ENCODE measurements at regions not wholly inside any gene's neighbourhood (a gene's known extent, or its start where the extent isn't known, plus 50 kb on each side); places are given as distances from the start of the nearest gene placed in this dataset.

- intact Hi-C loops (cut with DNase I; ENCODE audit: low total_unique reads) = no loop called here
- no peak for TF ChIP-seq EP300 (IDR thresholded peaks at IDR 0.05)
- TF ChIP-seq POLR2AphosphoS5 (IDR thresholded peaks at IDR 0.05) = no peak
- no peak for TF ChIP-seq CTCF (IDR thresholded peaks at IDR 0.05)
- TF ChIP-seq POLR2A (IDR thresholded peaks at IDR 0.05) = no peak
- no peaks in the 10 kb centered on the region for H3K9me3 ChIP-seq
- H3K36me3 ChIP-seq = peaks cover 0 to 18% (median 9%) of the 10 kb centered on the region in 4 donors
- no peak overlapping the region for H3K4me3 ChIP-seq
- no peak for DNase-seq
- 96 to 100% (median 100%) methylated on average over 1 of the region's 1 CpG for WGBS, 5 donors
- no peaks in the 10 kb centered on the region for H3K27me3 ChIP-seq
- no peak overlapping the region for H3K27ac ChIP-seq
- H3K4me1 ChIP-seq = peaks cover 0 to 9% (median 4%) of the 10 kb centered on the region in 4 donors
Measured at GRCh38 chr6:144593392-144593791, 308.3 kb downstream of the UTRN start.

GRCh38 chr6:144594585-144594984 lies 309.4 kb downstream of the UTRN start:
- 76 to 93% (median 88%) methylated on average over 1 of the region's 1 CpG for WGBS, 5 donors

DNA sequence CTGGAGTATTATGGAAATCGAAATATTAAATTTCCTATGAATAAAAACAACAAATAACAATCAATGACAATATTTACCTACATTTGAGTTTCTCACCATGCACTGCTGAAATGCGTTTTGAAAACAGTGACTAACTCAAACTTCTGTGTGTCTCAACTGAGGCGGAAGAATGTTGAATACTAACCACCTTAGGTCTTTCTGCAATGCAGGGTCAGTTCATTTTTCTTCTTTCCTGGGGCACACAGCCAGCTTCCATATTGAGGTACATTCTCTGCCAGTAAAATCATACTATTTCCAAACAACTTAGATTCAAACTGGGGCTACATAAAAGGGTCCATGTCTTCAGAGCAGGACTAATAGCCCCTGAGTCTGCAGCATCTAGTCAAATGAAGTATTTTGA lies 310.1 kb downstream of the UTRN start:
- intact Hi-C loops (cut with DNase I; ENCODE audit: low total_unique reads) = no loop called here
- WGBS, 5 donors = 80 to 96% (median 83%) methylated on average over 3 of the region's 3 CpGs
- no peaks in the 10 kb centered on the region for H3K27me3 ChIP-seq

More at GRCh38 chr6:144594585-144594984, 309.4 kb downstream of the UTRN start:
- H3K27ac ChIP-seq = no peak overlapping the region
- no peaks in the 10 kb centered on the region for H3K27me3 ChIP-seq
- no peak for DNase-seq
- H3K36me3 ChIP-seq = peaks cover 0 to 17% (median 9%) of the 10 kb centered on the region in 4 donors
- TF ChIP-seq POLR2A (IDR thresholded peaks at IDR 0.05) (no peak), EP300 (IDR thresholded peaks at IDR 0.05) (no peak), CTCF (IDR thresholded peaks at IDR 0.05) (no peak), POLR2AphosphoS5 (IDR thresholded peaks at IDR 0.05) (no peak)
- H3K9me3 ChIP-seq = no peaks in the 10 kb centered on the region
- H3K4me1 ChIP-seq = peaks cover 0 to 7% (median 0%) of the 10 kb centered on the region in 4 donors
- intact Hi-C loops (cut with DNase I; ENCODE audit: low total_unique reads) = no loop called here
- H3K4me3 ChIP-seq = no peak overlapping the region

GRCh38 chr6:144597511-144597910 lies 312.4 kb downstream of the UTRN start:
- Histone ChIP-seq H3K27me3 (no peaks in the 10 kb centered on the region), H3K4me3 (no peak overlapping the region), H3K9me3 (peaks cover 0 to 12% (median 9%) of the 10 kb centered on the region in 4 donors), H3K27ac (no peak overlapping the region), H3K36me3 (peaks cover 0 to 22% (median 13%) of the 10 kb centered on the region in 4 donors), H3K4me1 (peaks cover 0 to 7% (median 0%) of the 10 kb centered on the region in 4 donors)
- no peak for DNase-seq
- TF ChIP-seq CTCF (IDR thresholded peaks at IDR 0.05) (no peak), POLR2A (IDR thresholded peaks at IDR 0.05) (no peak), POLR2AphosphoS5 (IDR thresholded peaks at IDR 0.05) (no peak), EP300 (IDR thresholded peaks at IDR 0.05) (no peak)
- intact Hi-C loops (cut with DNase I; ENCODE audit: low total_unique reads) = no loop called here

More for the DNA sequence above, 310.1 kb downstream of the UTRN start:
- TF ChIP-seq POLR2A (IDR thresholded peaks at IDR 0.05) (no peak), POLR2AphosphoS5 (IDR thresholded peaks at IDR 0.05) (no peak), CTCF (IDR thresholded peaks at IDR 0.05) (no peak), EP300 (IDR thresholded peaks at IDR 0.05) (no peak)
- DNase-seq = no peak
- peaks cover 0 to 15% (median 13%) of the 10 kb centered on the region in 4 donors for H3K36me3 ChIP-seq
- H3K4me1 ChIP-seq = peaks cover 0 to 7% (median 0%) of the 10 kb centered on the region in 4 donors
- no peak overlapping the region for H3K4me3 ChIP-seq
- peaks cover 0 to 2% (median under 1%) of the 10 kb centered on the region in 4 donors for H3K9me3 ChIP-seq
- no peak overlapping the region for H3K27ac ChIP-seq
